HK-2 (cell line): ENCODE measurements at regions not wholly inside any gene's neighbourhood (a gene's known extent, or its start where the extent isn't known, plus 50 kb on each side); places are given as distances from the start of the nearest gene placed in this dataset.

Source experiments
- DNase-seq: peaks from one replicate; pipeline ENCODE4 v3.0.0-alpha.2; 2018; ENCODE audit not compliant: unreplicated experiment

GRCh38 chr18:44227501-44227900 lies 453.2 kb upstream of the SETBP1 start:
- DNase-seq, result no peak

GRCh38 chr18:44229693-44230108 lies 451.0 kb upstream of the SETBP1 start:
- no peak for DNase-seq

GRCh38 chr18:44231936-44232335 lies 448.8 kb upstream of the SETBP1 start:
- DNase-seq, result no peak

DNA sequence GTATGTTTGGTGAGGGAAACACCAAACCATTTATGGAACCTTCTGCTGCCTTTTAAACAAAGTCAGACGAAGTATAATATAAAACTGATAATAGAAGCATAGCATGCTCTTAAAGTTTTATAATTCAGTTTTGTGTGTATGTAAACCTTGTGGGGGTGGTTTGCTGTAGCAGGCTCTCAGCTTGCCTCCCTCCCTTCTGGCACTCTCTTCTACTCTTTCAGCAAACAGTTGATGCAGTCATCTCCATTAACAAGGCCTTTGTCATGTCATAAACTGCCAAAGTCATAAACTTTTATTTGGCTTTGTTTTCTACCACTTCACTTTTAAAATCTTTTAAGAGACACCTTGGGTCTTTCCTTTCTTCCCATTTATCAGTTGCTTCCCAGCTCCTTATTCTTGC lies 448.2 kb upstream of the SETBP1 start:
- no peak for DNase-seq

- no peak for DNase-seq
Measured at GRCh38 chr18:44238454-44238853, 442.2 kb upstream of the SETBP1 start.

DNA sequence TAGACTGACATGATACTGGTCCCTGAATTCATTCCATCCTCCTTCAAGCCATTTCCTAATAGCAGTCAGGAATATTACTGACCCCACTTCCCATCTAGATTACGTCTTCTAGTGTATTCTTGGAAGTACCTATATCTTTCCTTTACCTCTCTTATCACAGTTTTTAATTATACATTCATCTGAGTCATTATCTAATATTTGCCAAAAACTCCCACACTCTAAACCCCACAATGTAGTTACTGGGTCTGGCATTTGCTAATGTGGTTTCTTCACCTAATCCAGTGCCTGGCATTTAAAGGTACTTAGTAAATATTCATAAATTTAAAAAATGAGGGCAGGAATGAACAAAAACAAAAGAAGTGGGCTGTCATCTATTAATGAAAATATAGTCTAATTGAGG lies 441.8 kb upstream of the SETBP1 start:
- no peak for DNase-seq

DNA sequence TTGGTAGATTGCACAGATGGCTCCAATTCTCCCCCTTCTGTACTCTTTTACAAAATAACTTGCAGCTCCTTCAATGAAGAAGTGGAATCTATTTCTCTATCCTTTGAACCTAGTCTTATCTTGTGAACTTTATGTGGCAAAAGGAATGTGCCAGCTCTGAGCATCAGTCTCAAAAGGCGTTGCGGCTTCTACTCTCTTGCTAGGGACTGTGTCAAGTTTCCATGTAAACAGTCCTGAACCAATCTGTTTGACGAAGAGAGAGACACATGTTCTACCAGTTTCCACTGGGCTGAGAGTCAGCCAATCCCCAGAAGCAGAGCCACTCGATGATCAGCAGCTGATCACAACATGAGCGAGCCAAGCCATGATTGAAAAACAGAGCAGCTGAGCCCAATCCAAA lies 439.7 kb upstream of the SETBP1 start:
- DNase-seq, result no peak

DNA sequence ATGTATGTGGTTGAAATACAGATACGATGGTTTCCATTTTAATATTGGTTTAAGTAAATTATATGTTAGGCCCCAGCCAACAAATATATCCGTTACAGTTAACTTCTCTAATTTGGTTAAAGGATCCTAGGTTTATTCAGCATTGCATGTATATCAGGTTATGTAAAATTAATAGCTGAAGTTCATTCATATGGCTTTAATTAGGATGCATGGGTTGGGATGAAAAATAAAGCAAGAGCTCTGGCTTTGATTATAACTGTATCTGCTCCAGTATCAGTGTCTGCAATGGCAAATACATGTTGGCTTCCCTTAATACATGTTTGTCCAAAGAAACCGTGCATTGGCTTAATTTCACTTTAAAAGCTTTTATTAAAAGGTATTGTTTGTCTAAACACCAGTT lies 435.7 kb upstream of the SETBP1 start:
- no peak for DNase-seq

GRCh38 chr18:44246001-44246400 lies 434.7 kb upstream of the SETBP1 start:
- no peak for DNase-seq

DNA sequence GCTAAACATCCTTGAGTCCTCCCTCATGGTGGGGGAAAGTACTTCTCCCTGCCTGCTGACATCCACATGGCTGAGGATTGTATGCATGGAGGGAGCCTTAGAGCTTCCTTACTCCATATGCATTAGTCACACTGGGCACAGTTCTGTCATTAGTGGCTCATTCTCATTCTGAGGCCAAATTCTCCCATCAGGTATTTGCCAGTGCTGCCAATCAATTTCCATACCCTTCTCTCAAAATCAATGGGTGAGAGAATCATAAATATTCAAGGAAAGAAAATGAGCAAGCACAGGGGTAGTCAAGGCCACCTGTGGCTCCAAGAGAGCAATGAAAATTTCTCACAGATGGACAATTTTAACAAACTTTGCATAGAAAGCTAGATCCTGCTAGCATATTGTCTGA lies 422.6 kb upstream of the SETBP1 start:
- DNase-seq, result no peak

- DNase-seq, result no peak
Measured at GRCh38 chr18:44258576-44258975, 422.1 kb upstream of the SETBP1 start.

DNA sequence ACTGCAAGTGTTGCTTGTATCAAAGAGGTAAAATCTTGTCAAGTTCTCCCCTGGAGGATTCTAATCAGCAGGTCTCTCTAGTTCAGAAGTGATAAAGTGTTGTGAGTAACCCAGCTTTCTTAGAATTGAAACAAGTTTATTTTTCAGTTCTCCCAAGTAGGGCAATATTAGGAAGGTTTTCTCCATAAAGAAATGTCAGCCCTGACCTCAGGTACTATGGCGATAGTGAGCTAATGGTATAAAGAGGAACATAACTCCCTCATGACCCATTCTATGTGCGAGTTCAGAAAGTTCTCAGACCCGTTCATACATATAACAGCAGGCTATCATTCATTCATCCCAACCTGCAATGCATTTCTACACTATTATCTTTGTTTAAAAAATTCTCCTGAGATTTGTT lies 421.1 kb upstream of the SETBP1 start:
- DNase-seq, result no peak

GRCh38 chr18:44265437-44265836 lies 415.3 kb upstream of the SETBP1 start:
- DNase-seq, result no peak

- DNase-seq, result no peak
Measured at GRCh38 chr18:44273298-44273697, 407.4 kb upstream of the SETBP1 start.

GRCh38 chr18:44280479-44280878 lies 400.2 kb upstream of the SETBP1 start:
- DNase-seq, result no peak

- DNase-seq, result no peak
Measured at GRCh38 chr18:44286049-44286448, 394.6 kb upstream of the SETBP1 start.

GRCh38 chr18:44290366-44290977 lies 390.2 kb upstream of the SETBP1 start:
- DNase-seq, result no peak

DNA sequence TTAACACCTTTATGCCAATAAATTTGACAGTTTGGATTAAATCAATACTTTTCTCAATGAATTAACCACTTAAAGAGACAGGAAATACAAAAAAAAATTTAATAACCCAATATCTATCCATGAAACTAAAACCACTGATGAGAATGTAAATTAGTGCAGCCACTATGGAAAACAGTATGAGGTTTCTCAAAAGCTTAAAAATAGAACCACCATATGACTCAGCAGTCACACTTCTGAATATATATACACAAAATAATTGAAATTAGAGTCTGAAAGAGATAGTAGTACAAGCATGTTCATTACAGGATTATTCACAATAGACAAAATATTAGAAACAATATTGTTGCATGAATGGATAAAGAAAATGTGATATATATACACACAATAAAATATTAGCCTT lies 382.1 kb upstream of the SETBP1 start:
- DNase-seq, result no peak

- DNase-seq, result no peak
Measured at GRCh38 chr18:44309185-44309584, 371.5 kb upstream of the SETBP1 start.

DNA sequence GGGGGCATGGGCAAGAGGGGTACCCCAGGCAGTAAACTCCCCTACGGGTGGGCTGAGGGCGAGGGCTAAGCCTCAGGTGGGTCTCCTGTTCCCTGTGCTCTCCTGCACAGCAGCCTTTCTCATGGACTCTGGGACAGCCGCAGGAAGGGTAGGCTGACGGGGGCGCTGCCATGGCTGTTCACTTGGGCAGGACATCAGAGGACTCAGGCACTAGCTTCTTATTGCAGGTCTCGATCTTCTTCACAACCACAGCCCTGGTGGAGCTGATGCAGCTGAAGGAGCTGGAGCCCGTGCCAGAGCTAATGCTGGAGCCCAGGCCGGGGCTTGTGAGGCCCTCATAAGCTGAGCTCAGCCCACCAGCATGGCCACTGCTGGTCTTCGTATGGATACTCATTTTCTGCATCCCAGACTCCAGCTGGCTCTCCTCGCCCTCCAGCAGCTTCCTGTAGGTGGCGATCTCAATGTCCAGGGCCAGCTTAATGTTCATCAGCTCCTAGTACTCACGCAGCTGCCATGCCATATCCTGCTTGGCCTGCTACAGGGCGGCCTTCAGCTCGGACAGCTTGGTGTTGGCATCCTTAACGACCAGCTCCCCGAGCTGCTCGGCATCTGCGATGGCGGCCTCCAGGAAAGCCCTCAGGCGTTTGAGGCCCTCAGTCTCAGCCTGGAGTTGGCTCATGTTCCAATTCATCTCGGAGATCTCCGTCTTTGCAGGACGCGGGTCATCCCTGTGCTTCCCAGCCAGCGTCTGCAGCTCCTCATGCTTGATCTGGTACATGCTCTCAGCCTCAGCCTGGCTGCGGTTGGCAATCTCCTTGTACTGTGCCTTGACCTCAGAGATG lies 359.8 kb upstream of the SETBP1 start:
- DNase-seq, result no peak

- no peak for DNase-seq
Measured at GRCh38 chr18:44321868-44322590, 358.7 kb upstream of the SETBP1 start.

GRCh38 chr18:44323125-44323524 lies 357.6 kb upstream of the SETBP1 start:
- no peak for DNase-seq

- DNase-seq, result no peak
Measured at GRCh38 chr18:44324361-44324760, 356.3 kb upstream of the SETBP1 start.
